B cell (primary cell): ENCODE measurements at regions not wholly inside any gene's neighbourhood (a gene's known extent, or its start where the extent isn't known, plus 50 kb on each side); places are given as distances from the start of the nearest gene placed in this dataset.

Experiments
- ATAC-seq: fragments of 200-7000 bp; cut with Tn5 transposase; one replicate; pipeline ENCODE4 v1.10.0; 2021; ENCODE audit warnings: low read depth, mild to moderate bottlenecking, moderate number of reproducible peaks, moderate library complexity
- CTCF ChIA-PET: fragments of 350-600 bp; sonication (Branson Sonifier 250); formaldehyde crosslinking; loops from one replicate; lab custom pipeline; 2021; ENCODE audit warnings: antibody characterized with exemption, inconsistent platforms; lab: Charles Lee
- POLR2A ChIA-PET: fragments of 350-600 bp; sonication (Branson Sonifier 250); formaldehyde crosslinking; loops from one replicate; lab custom pipeline; 2021; ENCODE audit warnings: antibody characterized with exemption; lab: Charles Lee
- DNase-seq: peaks from one replicate; pipeline ENCODE4 v3.0.0; 2013
- H2AFZ ChIP-seq: 2 replicates; pipeline ENCODE4 v1.6.1; 2012; ENCODE audit warnings: mild to moderate bottlenecking, low read depth, low read length; ENCODE audit not compliant: insufficient read depth, poor library complexity, severe bottlenecking
- H3K27ac ChIP-seq, 2 donors: 1 replicate in 1 of 2; 2 replicates in 1 of 2; pipeline ENCODE4 v1.5.1; 2012 to 2013; ENCODE audit warnings: low read length in 2 of 2, mild to moderate bottlenecking in 2 of 2, moderate library complexity in 1 of 2
- H3K27me3 ChIP-seq, 4 experiments: fragments of 200-600 bp in 1 of 4; sonication (generic) in 1 of 4; replicated peaks in 1 of 4; 1 replicate in 2 of 4; 2 replicates in 2 of 4; pipeline versions ENCODE4 v1.6.1 to v1.7.0; 2013 to 2016; ENCODE audit warnings: low read length in 3 of 4, mild to moderate bottlenecking in 2 of 4, mixed read lengths in 1 of 4, moderate library complexity in 1 of 4; ENCODE audit not compliant: insufficient read depth in 4 of 4, control insufficient read depth in 3 of 4; ENCODE audit errors: control extremely low read depth in 1 of 4
- H3K36me3 ChIP-seq, 2 experiments: replicated peaks in 1 of 2; 1 replicate in 1 of 2; 2 replicates in 1 of 2; pipeline versions ENCODE4 v1.6.1 to v1.7.1; 2013; ENCODE audit warnings: low read length in 1 of 2; ENCODE audit not compliant: insufficient read depth in 2 of 2, control insufficient read depth in 1 of 2; ENCODE audit errors: control extremely low read depth in 1 of 2, extremely low read depth in 1 of 2
- H3K4me1 ChIP-seq, 2 donors: fragments of 200-600 bp in 1 of 2; sonication (generic) in 1 of 2; 1 replicate in 1 of 2; 2 replicates in 1 of 2; pipeline versions ENCODE4 v1.5.1 to v1.6.1; 2013 to 2017; ENCODE audit warnings: low read length in 2 of 2; ENCODE audit not compliant: control insufficient read depth in 2 of 2, insufficient read depth in 2 of 2
- H3K4me2 ChIP-seq: replicated peaks from 2 replicates; pipeline ENCODE3; 2012; ENCODE audit warnings: mild to moderate bottlenecking, low read depth, low read length; ENCODE audit not compliant: poor library complexity, severe bottlenecking
- H3K4me3 ChIP-seq, 5 experiments: fragments of 200-600 bp in 1 of 5; sonication (generic) in 1 of 5; 1 replicate in 3 of 5; 2 replicates in 2 of 5; pipeline versions ENCODE4 v1.5.1 to v1.7.0; 2011 to 2016; ENCODE audit warnings: low read length in 4 of 5, mild to moderate bottlenecking in 4 of 5, low read depth in 2 of 5, control low read depth in 1 of 5, moderate library complexity in 1 of 5; ENCODE audit not compliant: insufficient read depth in 1 of 5; ENCODE audit errors: control extremely low read depth in 1 of 5, extremely low read depth in 1 of 5
- H3K79me2 ChIP-seq: fragments of 200-600 bp; sonication (generic); one replicate; pipeline ENCODE4 v1.6.0; 2016; ENCODE audit warnings: low read length; ENCODE audit not compliant: control insufficient read depth, insufficient read depth
- H3K9ac ChIP-seq: fragments of 200-600 bp; sonication (generic); 2 replicates; pipeline ENCODE4 v1.6.1; 2017; ENCODE audit warnings: mild to moderate bottlenecking, low read length, moderate library complexity
- H3K9me3 ChIP-seq, 3 donors: one replicate each; pipeline versions ENCODE4 v1.6.1 to v1.7.1; 2013; ENCODE audit warnings: low read length in 2 of 3; ENCODE audit not compliant: control insufficient read depth in 2 of 3, insufficient read depth in 1 of 3; ENCODE audit errors: control extremely low read depth in 1 of 3
- H4K20me1 ChIP-seq: 2 replicates; pipeline ENCODE4 v1.6.0; 2012; ENCODE audit warnings: mild to moderate bottlenecking, low read length; ENCODE audit not compliant: insufficient read depth, control insufficient read depth, poor library complexity, severe bottlenecking
- H3K27ac Mint-ChIP-seq: one replicate; pipeline ENCODE4 v1.8.0; 2021; ENCODE audit warnings: mixed read lengths
- H3K27me3 Mint-ChIP-seq: one replicate; pipeline ENCODE4 v1.8.0; 2021; ENCODE audit warnings: mixed read lengths
- H3K4me1 Mint-ChIP-seq: one replicate; pipeline ENCODE4 v1.8.0; 2021; ENCODE audit warnings: mixed read lengths
- H3K4me3 Mint-ChIP-seq: one replicate; pipeline ENCODE4 v1.8.0; 2021; ENCODE audit warnings: mixed read lengths
- H3K9me3 Mint-ChIP-seq: one replicate; pipeline ENCODE4 v1.8.0; 2022; ENCODE audit warnings: mixed read lengths; ENCODE audit not compliant: insufficient read depth
- CTCF ChIP-seq: fragments of 200-600 bp; IDR thresholded peaks from one replicate; pipeline ENCODE4 v1.8.0; 2022; ENCODE audit warnings: antibody characterized with exemption, mild to moderate bottlenecking
- EZH2 ChIP-seq: IDR thresholded peaks from 2 replicates; pipeline ENCODE4 v1.6.1; 2012; ENCODE audit warnings: borderline replicate concordance, low read depth, mild to moderate bottlenecking, moderate library complexity, low read length; ENCODE audit not compliant: insufficient read depth, poor library complexity, severe bottlenecking
- WGBS: methylation state at CpG from one replicate; pipeline ENCODE4 v1.1.5; 2013; ENCODE audit warnings: missing lambda C conversion rate; ENCODE audit not compliant: insufficient coverage; 5-methylcytosine and 5-hydroxymethylcytosine counted together
- intact Hi-C: fragments of 100-400 bp; cut with micrococcal nuclease; formaldehyde crosslinking; loops from one replicate; pipeline ENCODE4 v1.10.0; 2022

GRCh38 chr5:74372502-74373064 is 267.9 kb downstream of the ENC1 start:
- ATAC-seq, result no peak
- Mint-ChIP-seq H3K4me3 (no peak overlapping the region), H3K4me1 (no peaks in the 10 kb centered on the region), H3K27me3 (peaks cover 5% of the 10 kb centered on the region), H3K9me3 (no peaks in the 10 kb centered on the region), H3K27ac (no peak overlapping the region)
- Histone ChIP-seq H3K27me3 (no peaks in the 10 kb centered on the region), H3K79me2 (no peaks in the 10 kb centered on the region), H2AFZ (no peak overlapping the region), H3K4me2 (no peak overlapping the region), H3K27ac (no peak overlapping the region), H3K4me3 (no peak overlapping the region), H4K20me1 (no peaks in the 10 kb centered on the region), H3K9me3 (no peaks in the 10 kb centered on the region), H3K9ac (no peak overlapping the region), H3K4me1 (no peaks in the 10 kb centered on the region), H3K36me3 (no peaks in the 10 kb centered on the region)
- intact Hi-C loops, result no loop called here
- WGBS, result 100% methylated on average over 1 of the region's 5 CpGs
- no peak for TF ChIP-seq CTCF
- no peak for TF ChIP-seq EZH2
- ChIA-PET POLR2A (interaction anchor here (0.7 kb wide), 1 partner anchor 1783 kb away, joined by 4 read pairs; no protein-coding TSS in a partner anchor), CTCF (interaction anchor here (0.6 kb wide), 1 partner anchor 16 kb away, joined by 4 read pairs; no protein-coding TSS in a partner anchor)
- no peak for DNase-seq

DNA sequence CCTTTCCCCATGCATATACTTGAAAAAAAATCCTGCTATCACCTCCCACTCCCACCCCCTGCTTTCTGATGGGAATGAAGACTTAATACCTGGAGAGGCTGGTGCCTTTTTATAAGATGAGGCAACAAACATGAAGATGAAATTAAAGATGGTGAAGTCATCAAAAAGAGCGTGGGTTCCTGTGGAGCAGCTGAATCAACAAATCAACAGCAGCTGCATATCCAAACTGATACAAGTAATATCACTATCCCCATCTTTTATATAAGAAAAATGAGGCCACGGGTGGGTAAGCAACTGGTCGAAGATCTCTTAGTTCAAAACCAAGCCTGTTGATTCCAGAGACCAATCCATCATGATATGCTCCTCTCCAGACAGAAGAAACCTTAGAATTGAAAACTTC is 268.5 kb downstream of the ENC1 start:
- H3K36me3 ChIP-seq, result no peaks in the 10 kb centered on the region
- intact Hi-C loops, result no loop called here
- ChIA-PET POLR2A (no interaction called here), CTCF (no interaction called here)
- WGBS, result 94% methylated on average over 2 of the region's 3 CpGs
- Mint-ChIP-seq H3K9me3 (no peaks in the 10 kb centered on the region), H3K4me3 (no peak overlapping the region), H3K4me1 (no peaks in the 10 kb centered on the region), H3K27ac (no peak overlapping the region), H3K27me3 (peaks cover 5% of the 10 kb centered on the region)
- H3K27ac ChIP-seq, result no peak overlapping the region
- no peaks in the 10 kb centered on the region for H3K27me3 ChIP-seq
- no peak for ATAC-seq
- no peaks in the 10 kb centered on the region for H4K20me1 ChIP-seq
- H3K4me3 ChIP-seq, result no peak overlapping the region
- DNase-seq, result no peak
- no peaks in the 10 kb centered on the region for H3K9me3 ChIP-seq
- H3K9ac ChIP-seq, result no peak overlapping the region
- TF ChIP-seq CTCF, result no peak
- no peak for TF ChIP-seq EZH2
- H2AFZ ChIP-seq, result no peak overlapping the region
- no peaks in the 10 kb centered on the region for H3K79me2 ChIP-seq
- H3K4me1 ChIP-seq, result no peaks in the 10 kb centered on the region
- H3K4me2 ChIP-seq, result no peak overlapping the region
